SJCRH30 (cell line): ENCODE measurements at regions not wholly inside any gene's neighbourhood (a gene's known extent, or its start where the extent isn't known, plus 50 kb on each side); places are given as distances from the start of the nearest gene placed in this dataset.

ENCODE experiments used
- DNase-seq, 2 experiments: peaks; one replicate each; pipeline ENCODE4 v3.0.0-alpha.2; 2015 to 2020
- H3K27ac ChIP-seq: fragments of 250-450 bp; sonication (Bioruptor Pico); 2 replicates; pipeline ENCODE4 v1.5.1; 2020; ENCODE audit warnings: mild to moderate bottlenecking, moderate library complexity
- H3K27me3 ChIP-seq: fragments of 250-450 bp; sonication (Bioruptor Pico); 2 replicates; pipeline ENCODE4 v1.5.1; 2020; ENCODE audit warnings: mild to moderate bottlenecking, moderate library complexity
- H3K36me3 ChIP-seq: fragments of 250-450 bp; sonication (Bioruptor Pico); 2 replicates; pipeline ENCODE4 v1.5.1; 2020; ENCODE audit warnings: mild to moderate bottlenecking, moderate library complexity
- H3K4me1 ChIP-seq: fragments of 250-450 bp; sonication (Bioruptor Pico); 2 replicates; pipeline ENCODE4 v1.5.1; 2020; ENCODE audit warnings: mild to moderate bottlenecking, moderate library complexity
- H3K4me3 ChIP-seq: fragments of 250-450 bp; sonication (Bioruptor Pico); 2 replicates; pipeline ENCODE4 v1.5.1; 2020; ENCODE audit warnings: mild to moderate bottlenecking, moderate library complexity
- H3K9me3 ChIP-seq: fragments of 250-450 bp; sonication (Bioruptor Pico); replicated peaks from 2 replicates; pipeline ENCODE4 v1.5.1; 2020; ENCODE audit warnings: mild to moderate bottlenecking, moderate library complexity

DNA sequence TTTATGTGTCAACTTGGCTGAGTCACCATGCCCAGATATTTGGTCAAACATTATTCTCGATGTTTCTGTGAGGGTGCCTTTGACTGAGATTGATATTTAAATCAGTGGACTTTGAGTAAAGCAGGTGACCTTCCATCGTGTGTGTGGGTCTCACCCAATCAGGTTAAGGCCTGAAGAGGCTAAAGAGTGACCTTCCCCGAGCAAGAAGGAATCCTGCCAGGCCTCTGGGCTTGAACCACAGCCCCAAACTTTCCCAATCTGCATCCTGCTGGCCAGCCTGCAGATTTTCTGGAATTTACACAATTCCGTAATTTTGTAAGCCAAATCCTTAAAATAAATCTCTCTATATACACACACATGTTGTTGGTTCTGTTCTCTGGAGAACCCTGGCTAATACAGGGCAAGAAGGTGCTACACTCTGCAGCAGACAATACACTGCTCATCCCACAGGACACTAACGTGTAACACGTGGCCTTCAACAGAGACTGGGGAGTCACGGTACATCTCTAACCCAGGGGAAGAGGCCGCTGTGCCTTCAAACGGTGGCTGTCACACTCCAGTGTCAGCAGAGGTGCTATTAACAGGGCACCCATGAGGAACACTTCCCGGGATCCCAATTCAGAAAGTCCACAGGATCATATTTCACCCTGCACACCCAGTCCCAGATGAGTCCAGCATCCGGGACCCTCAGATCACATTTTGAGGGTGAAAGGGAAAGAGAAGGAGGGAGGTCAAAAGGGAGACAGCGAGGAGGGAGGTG is 113.1 kb upstream of the ID2 start:
- no peaks in the 10 kb centered on the region for H3K4me1 ChIP-seq
- peaks cover 11% of the 10 kb centered on the region; the same call in 1 of the 2 replicates for H3K27me3 ChIP-seq
- H3K4me3 ChIP-seq: no peak overlapping the region
- H3K36me3 ChIP-seq: no peaks in the 10 kb centered on the region
- no peak for DNase-seq
- no peaks in the 10 kb centered on the region for H3K9me3 ChIP-seq
- no peak overlapping the region for H3K27ac ChIP-seq

DNA sequence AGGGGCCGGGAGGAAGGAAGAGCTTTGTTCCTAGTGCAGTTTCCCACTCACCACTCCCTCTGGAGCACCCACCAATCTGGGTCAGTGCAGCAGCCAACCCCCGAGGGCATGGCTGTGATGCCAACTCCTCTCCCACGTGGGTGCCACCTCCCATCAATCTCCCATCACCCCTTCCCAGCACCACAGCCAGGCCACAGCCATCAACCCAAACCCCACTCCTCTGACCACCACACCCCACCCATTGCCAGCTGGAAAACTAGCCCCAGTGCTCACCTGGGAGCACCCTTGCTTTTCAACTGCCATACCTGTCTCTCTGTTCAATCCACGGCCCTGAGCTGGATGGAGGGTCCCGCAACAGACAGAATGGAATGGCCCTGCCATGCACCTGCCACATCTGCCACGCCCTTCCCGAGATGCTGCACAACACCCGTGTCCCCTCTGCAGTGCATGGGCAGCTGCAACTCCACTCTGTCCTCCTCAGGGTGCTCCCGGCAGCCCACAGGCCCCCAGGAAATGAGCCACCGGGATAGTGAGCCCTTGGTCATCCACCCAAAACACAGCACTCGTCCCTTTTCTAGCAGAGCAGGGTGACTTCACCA is 112.4 kb upstream of the ID2 start:
- H3K27ac ChIP-seq: no peak overlapping the region
- H3K36me3 ChIP-seq: no peaks in the 10 kb centered on the region
- H3K4me1 ChIP-seq: no peaks in the 10 kb centered on the region
- no peak for DNase-seq
- no peaks in the 10 kb centered on the region for H3K9me3 ChIP-seq
- H3K4me3 ChIP-seq: no peak overlapping the region
- peaks cover 11% of the 10 kb centered on the region; the same call in 1 of the 2 replicates for H3K27me3 ChIP-seq

DNA sequence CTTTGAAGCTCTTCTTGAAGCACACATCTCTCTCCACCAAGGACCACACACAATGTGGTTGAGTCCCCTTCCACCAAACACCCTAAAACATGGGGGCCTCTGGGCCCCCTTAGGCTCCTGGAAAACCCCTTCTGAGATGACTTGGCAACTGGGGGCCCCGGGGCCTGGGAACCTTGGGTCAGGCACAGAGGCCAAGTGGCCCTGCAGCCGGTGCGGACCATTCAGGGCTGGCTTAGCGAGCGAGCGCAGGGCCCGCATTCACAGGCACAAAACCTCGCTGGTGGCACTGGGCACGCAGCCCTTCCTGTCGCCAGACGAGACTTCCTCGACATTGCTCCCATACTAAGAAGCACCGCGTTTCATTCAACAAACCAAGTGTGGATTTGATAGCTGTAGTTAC is 111.2 kb upstream of the ID2 start:
- no peaks in the 10 kb centered on the region for H3K4me1 ChIP-seq
- H3K4me3 ChIP-seq: no peak overlapping the region
- no peaks in the 10 kb centered on the region for H3K9me3 ChIP-seq
- no peak overlapping the region for H3K27ac ChIP-seq
- DNase-seq: no peak
- H3K27me3 ChIP-seq: peaks cover 11% of the 10 kb centered on the region; the same call in 1 of the 2 replicates
- no peaks in the 10 kb centered on the region for H3K36me3 ChIP-seq

DNA sequence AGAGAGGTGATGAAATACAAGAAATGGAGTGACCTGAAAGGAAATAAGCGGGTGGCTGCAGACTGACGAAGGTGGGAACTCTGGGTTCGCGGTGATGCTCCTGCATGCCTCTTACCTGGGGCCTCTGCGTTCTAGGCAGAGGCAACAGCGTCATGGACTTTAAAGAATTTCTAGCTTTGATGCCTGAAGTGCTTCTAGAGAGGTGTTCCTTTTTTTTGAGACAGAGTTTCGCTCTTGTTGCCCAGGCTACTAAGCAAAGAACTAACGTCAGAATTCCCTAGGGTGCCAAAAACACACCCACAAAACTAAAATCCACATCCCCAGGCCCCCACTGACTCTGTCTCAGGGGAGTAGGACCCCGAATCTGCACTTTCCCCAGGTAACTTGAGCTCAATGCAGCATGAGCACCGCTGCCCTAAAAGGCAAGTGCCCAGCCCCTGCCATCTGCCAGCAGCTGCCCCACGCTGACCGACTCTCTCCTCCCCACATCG is 110.5 kb upstream of the ID2 start:
- no peak overlapping the region for H3K27ac ChIP-seq
- H3K9me3 ChIP-seq: no peaks in the 10 kb centered on the region
- H3K4me1 ChIP-seq: no peaks in the 10 kb centered on the region
- peaks cover 11% of the 10 kb centered on the region; the same call in 1 of the 2 replicates for H3K27me3 ChIP-seq
- H3K4me3 ChIP-seq: no peak overlapping the region
- H3K36me3 ChIP-seq: no peaks in the 10 kb centered on the region
- no peak for DNase-seq

DNA sequence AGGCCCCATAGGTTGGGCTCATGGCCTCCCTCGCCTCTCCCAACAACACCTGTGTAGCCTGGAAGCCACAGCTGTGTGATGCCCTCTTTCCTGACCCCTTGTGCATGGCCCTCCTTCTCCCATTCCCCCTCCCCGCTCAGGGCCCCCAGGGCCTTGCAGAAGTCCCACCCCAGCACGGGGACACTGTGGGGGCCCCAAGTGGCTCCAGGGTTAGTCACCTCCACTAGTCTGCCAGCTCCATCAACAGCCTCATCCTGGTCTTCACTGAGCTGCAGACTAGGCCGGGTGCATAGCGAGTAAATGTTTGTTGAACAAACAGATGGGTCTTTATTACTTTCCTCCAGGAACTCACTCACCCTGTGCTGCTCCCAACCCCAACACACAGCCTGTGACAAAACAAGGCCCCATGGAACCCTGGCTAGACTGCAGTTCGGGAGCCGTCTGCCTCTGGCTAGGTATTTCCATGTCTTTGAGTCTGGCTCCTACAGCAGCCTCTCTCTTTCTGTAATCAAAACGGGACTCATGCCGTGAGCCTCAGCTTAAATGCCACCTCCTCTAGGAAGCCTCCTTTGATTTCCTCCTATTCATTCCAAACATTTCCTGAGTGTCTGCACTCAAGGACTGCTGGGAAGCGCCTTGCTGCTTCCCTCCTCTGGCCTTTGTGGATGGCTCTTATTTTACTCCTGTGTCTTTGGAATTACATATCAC is 109.9 kb upstream of the ID2 start:
- Histone ChIP-seq H3K27ac (no peak overlapping the region), H3K4me3 (no peak overlapping the region), H3K4me1 (no peaks in the 10 kb centered on the region), H3K9me3 (no peaks in the 10 kb centered on the region), H3K36me3 (no peaks in the 10 kb centered on the region), H3K27me3 (peaks cover 11% of the 10 kb centered on the region; the same call in 1 of the 2 replicates)
- no peak for DNase-seq

DNA sequence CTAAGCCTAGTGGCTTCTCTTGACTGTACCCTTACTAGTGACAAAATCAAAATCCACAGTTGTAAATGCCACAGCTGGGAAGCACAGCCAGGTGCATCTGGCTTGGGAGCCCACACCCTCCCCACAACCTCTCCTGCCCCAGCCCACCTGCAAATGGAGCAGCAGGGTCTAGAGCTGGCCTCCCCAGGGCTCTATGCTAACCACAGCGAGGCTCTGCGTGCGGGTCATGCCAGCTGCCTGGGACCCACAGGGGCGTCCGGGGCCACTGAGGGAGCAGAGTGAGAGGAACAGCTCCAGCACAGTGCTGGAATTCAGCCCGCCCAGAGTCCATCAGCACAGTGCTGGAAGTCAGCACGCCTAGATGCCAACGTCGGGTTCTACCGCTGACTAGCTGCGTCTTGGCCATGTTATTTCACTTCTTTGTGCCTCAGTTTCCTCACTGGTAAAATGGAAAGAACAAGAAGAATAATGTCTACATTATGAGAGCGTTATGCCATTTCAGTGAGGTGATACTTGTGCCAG is 109.1 kb upstream of the ID2 start:
- Histone ChIP-seq H3K9me3 (no peaks in the 10 kb centered on the region), H3K27ac (no peak overlapping the region), H3K4me3 (no peak overlapping the region), H3K27me3 (peaks cover 11% of the 10 kb centered on the region; the same call in 1 of the 2 replicates), H3K4me1 (no peaks in the 10 kb centered on the region), H3K36me3 (no peaks in the 10 kb centered on the region)
- no peak for DNase-seq

DNA sequence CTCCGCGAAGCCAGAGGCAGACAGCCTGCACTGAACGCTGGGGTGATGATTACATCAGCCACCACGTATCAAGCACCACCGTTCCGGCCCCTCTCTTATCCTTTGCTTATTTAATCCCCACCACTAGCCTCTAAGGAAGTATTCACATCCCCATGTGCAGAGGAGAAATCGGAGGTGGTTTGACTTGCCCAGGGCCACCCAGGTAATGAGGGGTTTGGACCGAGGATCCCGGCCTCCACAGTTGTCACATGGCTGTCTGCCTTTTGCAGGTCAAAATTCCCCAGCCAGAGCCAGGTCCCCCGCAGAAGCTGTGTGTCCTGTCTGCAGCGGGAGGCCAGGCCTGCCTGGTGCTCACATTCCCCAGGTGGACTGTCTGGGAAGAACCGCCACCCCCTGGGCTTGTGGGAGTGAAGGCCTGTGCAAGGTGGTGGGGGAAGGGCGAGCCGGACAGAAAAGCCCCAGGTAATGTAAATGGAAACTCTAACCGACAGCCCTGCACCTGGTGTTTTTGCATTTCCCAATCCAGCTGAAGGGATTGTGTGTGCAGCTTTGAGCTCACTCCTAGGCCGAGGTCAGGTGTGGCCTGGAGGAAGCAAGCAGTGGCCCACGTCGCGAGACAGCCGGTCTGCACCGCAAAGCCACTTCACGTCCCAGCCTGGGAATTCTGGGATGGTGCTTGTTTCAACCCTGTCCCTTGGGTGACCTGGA is 108.5 kb upstream of the ID2 start:
- Histone ChIP-seq H3K4me3 (no peak overlapping the region), H3K36me3 (no peaks in the 10 kb centered on the region), H3K4me1 (no peaks in the 10 kb centered on the region), H3K27me3 (peaks cover 11% of the 10 kb centered on the region; the same call in 1 of the 2 replicates), H3K9me3 (no peaks in the 10 kb centered on the region), H3K27ac (no peak overlapping the region)
- no peak for DNase-seq

DNA sequence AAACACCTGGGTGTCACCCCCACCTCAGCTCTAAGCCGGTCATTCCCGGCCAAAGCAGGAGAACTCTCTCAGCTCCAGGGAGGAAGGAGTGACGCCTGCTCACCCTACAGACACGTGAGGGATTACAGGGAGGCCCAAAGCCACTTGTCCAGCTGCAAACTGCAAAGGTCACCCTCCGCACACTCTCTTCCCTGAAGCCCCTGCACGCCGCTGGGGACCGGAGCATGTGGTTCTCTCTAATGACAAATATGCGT is 108.0 kb upstream of the ID2 start:
- no peaks in the 10 kb centered on the region for H3K4me1 ChIP-seq
- peaks cover 11% of the 10 kb centered on the region; the same call in 1 of the 2 replicates for H3K27me3 ChIP-seq
- no peak for DNase-seq
- no peaks in the 10 kb centered on the region for H3K36me3 ChIP-seq
- no peaks in the 10 kb centered on the region for H3K9me3 ChIP-seq
- H3K27ac ChIP-seq: no peak overlapping the region
- H3K4me3 ChIP-seq: no peak overlapping the region

DNA sequence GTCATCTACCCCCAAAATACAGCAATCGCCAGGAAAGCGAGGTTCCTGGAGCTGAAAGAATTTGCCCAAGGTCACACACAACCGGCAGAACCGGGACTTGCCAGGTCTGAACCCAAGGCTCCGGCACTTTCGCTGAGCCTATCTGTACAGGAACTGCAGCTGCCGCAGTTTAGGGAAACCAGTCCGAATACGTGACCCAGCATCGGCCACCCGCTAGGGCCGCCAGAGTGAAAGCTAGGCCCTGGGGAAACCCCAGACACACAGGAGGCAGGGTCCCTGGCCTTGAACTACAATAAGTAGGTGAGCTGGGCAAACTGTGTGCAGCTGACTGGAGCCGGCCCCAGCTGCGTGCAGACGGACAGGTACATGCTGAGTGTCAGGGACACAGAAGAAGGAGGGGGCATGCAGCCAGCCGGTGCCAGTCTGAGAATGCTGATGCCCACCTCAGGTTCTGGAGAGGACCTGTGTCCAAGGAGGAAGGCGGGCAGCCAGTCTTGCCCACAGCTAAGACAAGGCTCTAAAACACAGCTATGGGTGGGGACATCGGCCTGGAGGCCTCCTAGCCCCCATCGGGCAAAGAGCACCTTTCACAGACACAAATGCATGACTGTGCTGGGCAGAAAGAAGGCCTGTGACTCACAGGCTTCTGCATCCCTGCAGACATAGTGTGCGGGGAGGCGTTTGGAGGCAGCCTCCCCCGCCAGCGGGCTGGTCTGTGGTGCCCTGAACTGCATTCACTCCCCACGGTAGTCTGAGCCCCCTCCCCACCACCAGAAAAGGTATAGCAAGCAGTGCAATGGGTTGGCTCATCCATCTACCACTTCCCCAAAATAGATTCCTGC is 107.4 kb upstream of the ID2 start:
- Histone ChIP-seq H3K27ac (no peak overlapping the region), H3K9me3 (no peaks in the 10 kb centered on the region), H3K36me3 (no peaks in the 10 kb centered on the region), H3K4me3 (no peak overlapping the region), H3K27me3 (peaks cover 12% of the 10 kb centered on the region; the same call in 1 of the 2 replicates), H3K4me1 (no peaks in the 10 kb centered on the region)
- DNase-seq: no peak

DNA sequence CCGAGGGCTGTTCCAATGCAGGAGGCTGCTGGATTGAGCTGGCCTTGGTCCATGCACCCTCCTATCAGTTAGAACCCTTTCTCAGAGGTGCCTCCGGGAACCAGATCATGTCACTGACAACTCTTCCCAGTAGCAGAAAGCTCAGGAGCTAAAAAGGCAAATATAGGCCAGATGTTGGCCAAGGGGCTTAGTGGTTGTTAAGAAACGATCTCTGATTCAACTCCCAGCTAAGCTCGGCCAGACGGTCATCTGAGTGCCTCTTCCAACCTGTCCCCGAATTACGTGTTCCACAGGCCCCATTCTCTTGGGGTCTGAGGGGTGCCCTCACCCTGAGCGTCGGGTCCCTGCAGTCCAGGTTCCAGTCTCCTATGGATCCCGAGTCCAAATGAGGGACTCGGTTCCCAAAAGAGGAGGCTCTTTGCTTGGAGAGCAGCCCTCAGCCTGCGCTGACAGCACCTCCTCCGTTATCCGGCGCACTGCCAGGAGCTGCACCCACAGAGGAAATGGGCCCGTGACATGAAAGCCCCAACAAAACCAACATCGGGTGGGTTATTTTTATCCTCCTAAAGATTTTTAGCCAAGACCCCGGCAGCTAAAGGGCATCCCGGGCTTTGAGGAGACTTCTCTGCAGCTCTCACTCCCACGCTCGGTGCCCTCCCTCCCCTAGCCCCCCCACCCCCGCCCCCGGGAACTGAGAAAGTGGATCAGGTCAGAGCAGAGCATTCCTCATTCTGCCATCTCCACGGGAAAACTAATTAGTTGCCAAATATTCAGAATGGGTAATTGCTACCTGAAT is 106.6 kb upstream of the ID2 start:
- H3K27me3 ChIP-seq: peaks cover 10% of the 10 kb centered on the region; the same call in 1 of the 2 replicates
- H3K4me1 ChIP-seq: no peaks in the 10 kb centered on the region
- no peak for DNase-seq
- no peaks in the 10 kb centered on the region for H3K9me3 ChIP-seq
- H3K27ac ChIP-seq: no peak overlapping the region
- no peak overlapping the region for H3K4me3 ChIP-seq
- no peaks in the 10 kb centered on the region for H3K36me3 ChIP-seq

DNA sequence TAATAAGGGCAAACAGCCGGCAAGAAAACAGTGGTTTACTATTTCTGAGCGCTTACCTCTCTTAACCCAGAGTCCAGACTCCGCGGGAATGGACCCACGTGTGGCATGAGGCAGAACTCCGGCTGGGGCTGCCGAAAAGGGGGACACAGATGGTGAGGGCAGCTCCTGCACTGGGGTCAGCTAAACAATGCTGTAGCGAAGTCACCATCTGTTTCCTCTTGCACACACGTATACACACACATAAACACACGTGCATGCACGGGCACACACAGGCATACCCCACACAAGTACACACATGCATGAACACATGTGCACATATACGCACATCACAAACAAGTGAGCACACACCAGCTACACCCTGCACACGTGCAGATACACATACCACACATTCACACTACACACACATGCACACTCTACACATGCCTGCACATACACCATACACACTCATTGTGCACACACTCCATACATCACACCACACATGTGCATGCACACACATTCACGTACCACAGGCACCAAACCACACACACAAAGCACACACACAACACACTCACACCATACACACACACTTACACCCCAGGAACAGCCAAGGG is 105.9 kb upstream of the ID2 start:
- DNase-seq: no peak
- peaks cover 10% of the 10 kb centered on the region; the same call in 1 of the 2 replicates for H3K27me3 ChIP-seq
- no peak overlapping the region for H3K27ac ChIP-seq

DNA sequence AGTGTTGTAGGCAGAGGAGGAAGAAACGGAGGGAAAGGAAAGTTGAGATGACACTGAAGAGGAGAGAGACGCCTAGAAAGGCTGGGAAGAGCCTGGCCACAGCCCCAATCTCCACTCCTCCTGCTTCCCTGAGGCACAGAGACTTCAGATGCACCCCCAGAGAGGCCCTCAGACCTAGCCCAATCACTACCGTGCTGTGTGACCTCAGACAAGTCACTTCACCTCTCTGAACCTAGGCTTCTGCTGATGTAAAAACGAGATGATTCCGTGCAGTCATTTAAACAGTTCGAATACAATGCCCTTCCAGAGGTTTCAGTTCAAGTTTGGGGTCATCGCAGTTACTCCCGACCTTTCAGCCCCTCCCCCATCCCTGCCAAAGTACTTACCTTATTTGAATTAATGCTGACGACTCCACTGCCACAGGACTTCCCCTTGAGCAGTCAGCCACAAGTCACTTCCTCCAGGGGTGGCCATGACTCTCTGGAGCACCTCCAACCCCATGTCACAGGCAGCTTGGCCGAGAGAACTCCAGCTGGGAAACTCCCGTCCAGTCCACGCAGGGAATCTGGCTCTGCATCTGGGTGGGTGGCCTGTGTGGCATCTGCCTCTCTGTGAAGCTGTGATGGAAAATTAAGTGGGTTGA is 105.2 kb upstream of the ID2 start:
- Histone ChIP-seq H3K27ac (no peak overlapping the region), H3K27me3 (peaks cover 9% of the 10 kb centered on the region; the same call in 1 of the 2 replicates), H3K4me3 (no peak overlapping the region), H3K9me3 (no peaks in the 10 kb centered on the region), H3K4me1 (no peaks in the 10 kb centered on the region), H3K36me3 (no peaks in the 10 kb centered on the region)
- DNase-seq: no peak

More for the DNA sequence above, 105.9 kb upstream of the ID2 start:
- no peaks in the 10 kb centered on the region for H3K4me1 ChIP-seq
- H3K36me3 ChIP-seq: no peaks in the 10 kb centered on the region
- H3K9me3 ChIP-seq: no peaks in the 10 kb centered on the region
- no peak overlapping the region for H3K4me3 ChIP-seq
